H1 (cell line): ENCODE measurements at regions not wholly inside any gene's neighbourhood (a gene's known extent, or its start where the extent isn't known, plus 50 kb on each side); places are given as distances from the start of the nearest gene placed in this dataset.

Experiments used
- ASH2L ChIP-seq: fragments of 200-600, 300-600 bp; sonication (generic); IDR thresholded peaks from one replicate; pipeline ENCODE4 v1.7.1; 2017; ENCODE audit warnings: low read length
- CHD1 ChIP-seq: IDR thresholded peaks from 2 replicates; pipeline ENCODE4 v1.6.1; 2012; ENCODE audit warnings: low read depth, low read length, improper control_type of control experiment
- SIX5 ChIP-seq: IDR thresholded peaks from 2 replicates; pipeline ENCODE4 v1.6.1; 2011; ENCODE audit warnings: mild to moderate bottlenecking, low read depth, low read length

- TF ChIP-seq CHD1, result no peak
- TF ChIP-seq SIX5, result no peak
- no peak for TF ChIP-seq ASH2L
Measured at GRCh38 chr6:74334722-74335121, 638.7 kb downstream of the CD109 start (continued).
